Neuronal stem cell (in vitro differentiated cells): ENCODE measurements at regions not wholly inside any gene's neighbourhood (a gene's known extent, or its start where the extent isn't known, plus 50 kb on each side); places are given as distances from the start of the nearest gene placed in this dataset.

Experiments
- DNase-seq: peaks from one replicate; pipeline ENCODE4 v3.0.0-alpha.2; 2013; ENCODE audit warnings: low spot score
- H2AFZ ChIP-seq: one replicate; pipeline ENCODE4 v1.6.1; 2013; ENCODE audit warnings: mild to moderate bottlenecking, low read length, inconsistent platforms
- H2AK5ac ChIP-seq: 2 replicates; pipeline ENCODE4 v1.6.1; 2013; ENCODE audit warnings: low read depth, mild to moderate bottlenecking, inconsistent platforms, low read length, moderate library complexity, mixed read lengths
- H2BK120ac ChIP-seq: 2 replicates; pipeline ENCODE4 v1.6.1; 2013; ENCODE audit warnings: low read depth, mild to moderate bottlenecking, inconsistent platforms, low read length, moderate library complexity, mixed read lengths
- H2BK12ac ChIP-seq: one replicate; pipeline ENCODE4 v1.6.1; 2013; ENCODE audit warnings: low read length, inconsistent platforms
- H2BK15ac ChIP-seq: 2 replicates; pipeline ENCODE4 v1.6.1; 2013; ENCODE audit warnings: mild to moderate bottlenecking, low read length, inconsistent platforms, mixed read lengths
- H2BK5ac ChIP-seq: one replicate; pipeline ENCODE4 v1.6.1; 2013; ENCODE audit warnings: inconsistent platforms, mild to moderate bottlenecking, low read length, moderate library complexity
- H3K14ac ChIP-seq: one replicate; pipeline ENCODE4 v1.6.1; 2013; ENCODE audit warnings: low read length, inconsistent platforms
- H3K18ac ChIP-seq: 2 replicates; pipeline ENCODE4 v1.6.1; 2013; ENCODE audit warnings: low read length, inconsistent platforms
- H3K23ac ChIP-seq: 2 replicates; pipeline ENCODE4 v1.6.1; 2013; ENCODE audit warnings: low read depth, mild to moderate bottlenecking, mixed read lengths, low read length, inconsistent platforms; ENCODE audit not compliant: poor library complexity
- H3K27ac ChIP-seq: replicated peaks from 3 replicates; pipeline ENCODE4 v1.5.1; 2013; ENCODE audit warnings: low read length, inconsistent platforms
- H3K27me3 ChIP-seq, 3 experiments: 2 replicates each; pipeline ENCODE4 v1.6.1; 2013; ENCODE audit warnings: low read length in 3 of 3, mild to moderate bottlenecking in 2 of 3, inconsistent platforms in 1 of 3, low read depth in 1 of 3, mixed read lengths in 1 of 3, moderate library complexity in 1 of 3; ENCODE audit not compliant: control insufficient read depth in 3 of 3, insufficient read depth in 3 of 3
- H3K36me3 ChIP-seq, 2 donors: replicated peaks in 1 of 2; 2 replicates each; pipeline ENCODE4 v1.6.1; 2013; ENCODE audit warnings: low read length in 2 of 2; ENCODE audit not compliant: control insufficient read depth in 2 of 2, insufficient read depth in 2 of 2
- H3K4ac ChIP-seq: 2 replicates; pipeline ENCODE4 v1.6.1; 2013; ENCODE audit warnings: inconsistent platforms, mild to moderate bottlenecking, low read length, moderate library complexity
- H3K4me1 ChIP-seq, 2 donors: 1 replicate in 1 of 2; 2 replicates in 1 of 2; pipeline ENCODE4 v1.6.1; 2013; ENCODE audit warnings: low read length in 2 of 2, low read depth in 1 of 2; ENCODE audit not compliant: control insufficient read depth in 2 of 2, insufficient read depth in 1 of 2
- H3K4me2 ChIP-seq: one replicate; pipeline ENCODE4 v1.6.1; 2013; ENCODE audit warnings: mild to moderate bottlenecking, low read length, inconsistent platforms; ENCODE audit not compliant: insufficient read depth, poor library complexity, severe bottlenecking
- H3K4me3 ChIP-seq, 2 donors: 2 replicates each; pipeline ENCODE4 v1.5.1; 2013; ENCODE audit warnings: low read length in 2 of 2, mild to moderate bottlenecking in 2 of 2, inconsistent platforms in 1 of 2, moderate library complexity in 1 of 2
- H3K79me1 ChIP-seq: one replicate; pipeline ENCODE4 v1.6.1; 2013; ENCODE audit warnings: low read depth, mild to moderate bottlenecking, inconsistent platforms, low read length, moderate library complexity
- H3K9ac ChIP-seq: one replicate; pipeline ENCODE4 v1.6.1; 2013; ENCODE audit warnings: mild to moderate bottlenecking, low read depth, low read length, inconsistent platforms; ENCODE audit not compliant: poor library complexity
- H3K9me3 ChIP-seq, 2 donors: replicated peaks in 1 of 2; 2 replicates each; pipeline versions ENCODE3 to v1.6.1; 2013; ENCODE audit warnings: low read length in 2 of 2, mild to moderate bottlenecking in 2 of 2, inconsistent platforms in 1 of 2, low read depth in 1 of 2, mixed read lengths in 1 of 2, moderate library complexity in 1 of 2; ENCODE audit not compliant: control insufficient read depth in 2 of 2, insufficient read depth in 1 of 2
- H4K8ac ChIP-seq: one replicate; pipeline ENCODE4 v1.6.1; 2013; ENCODE audit warnings: low read depth, mild to moderate bottlenecking, inconsistent platforms, low read length, moderate library complexity
- H4K91ac ChIP-seq: one replicate; pipeline ENCODE4 v1.6.1; 2013; ENCODE audit warnings: low read length, low read depth, mild to moderate bottlenecking, inconsistent platforms; ENCODE audit not compliant: poor library complexity
- WGBS, 2 donors: extraction: QIAGEN DNeasy Blood & Tissue Kit; methylation state at CpG; one replicate each; pipeline ENCODE4 v1.1.7; 2013; ENCODE audit warnings: missing lambda C conversion rate in 2 of 2, mixed read lengths in 1 of 2; ENCODE audit not compliant: insufficient read length in 2 of 2, insufficient replicate concordance in 1 of 2; ENCODE audit errors: extremely low coverage in 2 of 2; 5-methylcytosine and 5-hydroxymethylcytosine counted together

DNA sequence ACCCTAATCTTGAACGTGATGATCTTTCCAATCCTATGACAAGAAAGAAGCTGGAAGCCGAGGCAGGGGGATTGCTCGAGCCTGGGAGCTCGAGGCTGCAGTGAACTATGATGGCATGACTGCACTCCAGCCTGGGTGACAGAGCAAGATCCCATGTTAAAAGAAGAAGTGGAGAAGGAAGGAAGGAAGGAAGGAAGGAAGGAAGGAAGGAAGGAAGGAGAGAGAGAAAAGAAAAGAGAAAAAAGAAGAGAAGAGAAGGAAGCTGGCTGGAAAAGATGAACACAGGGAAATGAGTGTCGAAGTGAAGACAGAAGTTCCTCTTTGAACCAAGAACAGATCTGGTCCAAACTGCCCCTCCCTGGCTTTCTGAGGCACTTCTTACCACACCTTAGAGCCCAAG, 100.5 kb upstream of the PRNP start:
- no peak overlapping the region for H3K18ac ChIP-seq
- H3K9ac ChIP-seq, result no peak overlapping the region
- no peak overlapping the region for H4K8ac ChIP-seq
- no peak overlapping the region for H3K4me3 ChIP-seq
- no peak overlapping the region for H3K23ac ChIP-seq
- H3K4ac ChIP-seq, result no peak overlapping the region
- peaks cover 0 to 1% of the 10 kb centered on the region in 2 donors for H3K4me1 ChIP-seq
- H3K14ac ChIP-seq, result no peak overlapping the region
- no peak for DNase-seq
- H4K91ac ChIP-seq, result no peak overlapping the region
- no peak overlapping the region for H2BK12ac ChIP-seq
- no peak overlapping the region for H2AFZ ChIP-seq
- no peak overlapping the region for H2BK120ac ChIP-seq
- H3K4me2 ChIP-seq, result no peak overlapping the region
- H3K27me3 ChIP-seq, result no peaks in the 10 kb centered on the region
- H3K27ac ChIP-seq, result no peak overlapping the region
- H2BK5ac ChIP-seq, result no peak overlapping the region
- WGBS, 2 donors, result no CpG with 5 or more reads among the region's 5 CpGs
- H3K79me1 ChIP-seq, result no peaks in the 10 kb centered on the region
- no peaks in the 10 kb centered on the region for H3K36me3 ChIP-seq
- no peak overlapping the region for H2AK5ac ChIP-seq
- no peaks in the 10 kb centered on the region for H3K9me3 ChIP-seq
- no peak overlapping the region for H2BK15ac ChIP-seq

DNA sequence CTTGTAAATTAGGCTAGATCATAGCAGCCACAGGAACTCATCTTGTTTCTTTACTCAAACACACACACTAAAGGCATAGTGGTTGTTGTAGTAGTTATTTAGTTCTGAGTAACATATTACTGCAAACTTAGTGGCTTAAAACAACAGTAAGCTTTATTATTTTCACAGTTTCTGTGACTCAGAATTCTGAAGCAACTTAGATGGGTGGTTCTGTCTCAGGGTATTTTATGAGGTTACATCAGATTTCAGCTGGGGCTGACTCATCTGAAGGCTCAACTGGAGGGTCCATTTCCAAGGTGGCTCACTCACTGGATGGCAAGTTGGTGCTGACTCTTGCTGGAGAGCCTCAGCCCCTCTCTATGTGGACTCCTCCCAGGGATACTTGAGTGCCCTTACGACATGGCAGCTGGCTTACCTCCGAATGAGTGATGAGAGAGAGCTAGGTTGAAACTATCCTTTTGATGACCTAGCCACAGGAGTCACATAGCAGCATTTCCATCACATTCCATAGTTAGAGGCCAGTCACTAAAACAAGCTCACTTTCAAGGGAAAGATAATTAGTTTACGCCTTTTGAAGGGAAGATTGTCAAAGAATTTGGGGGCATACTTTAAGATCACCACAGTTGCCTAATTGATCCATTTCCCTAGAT, 101.0 kb upstream of the PRNP start:
- H2BK12ac ChIP-seq, result no peak overlapping the region
- H3K27me3 ChIP-seq, result no peaks in the 10 kb centered on the region
- no peaks in the 10 kb centered on the region for H3K36me3 ChIP-seq
- no peak overlapping the region for H3K27ac ChIP-seq
- no peak overlapping the region for H3K4me3 ChIP-seq
- H2AFZ ChIP-seq, result no peak overlapping the region
- no peaks in the 10 kb centered on the region for H3K9me3 ChIP-seq
- H2AK5ac ChIP-seq, result no peak overlapping the region
- H4K91ac ChIP-seq, result no peak overlapping the region
- no CpG with 5 or more reads among the region's 3 CpGs for WGBS, 2 donors
- no peak overlapping the region for H3K18ac ChIP-seq
- H3K14ac ChIP-seq, result no peak overlapping the region
- H3K79me1 ChIP-seq, result no peaks in the 10 kb centered on the region
- peaks cover 0 to 1% of the 10 kb centered on the region in 2 donors for H3K4me1 ChIP-seq
- H3K4ac ChIP-seq, result no peak overlapping the region
- H3K23ac ChIP-seq, result no peak overlapping the region
- no peak overlapping the region for H2BK15ac ChIP-seq
- H4K8ac ChIP-seq, result no peak overlapping the region
- DNase-seq, result no peak
- no peak overlapping the region for H3K9ac ChIP-seq
- no peak overlapping the region for H2BK5ac ChIP-seq
- H3K4me2 ChIP-seq, result no peak overlapping the region
- H2BK120ac ChIP-seq, result no peak overlapping the region

DNA sequence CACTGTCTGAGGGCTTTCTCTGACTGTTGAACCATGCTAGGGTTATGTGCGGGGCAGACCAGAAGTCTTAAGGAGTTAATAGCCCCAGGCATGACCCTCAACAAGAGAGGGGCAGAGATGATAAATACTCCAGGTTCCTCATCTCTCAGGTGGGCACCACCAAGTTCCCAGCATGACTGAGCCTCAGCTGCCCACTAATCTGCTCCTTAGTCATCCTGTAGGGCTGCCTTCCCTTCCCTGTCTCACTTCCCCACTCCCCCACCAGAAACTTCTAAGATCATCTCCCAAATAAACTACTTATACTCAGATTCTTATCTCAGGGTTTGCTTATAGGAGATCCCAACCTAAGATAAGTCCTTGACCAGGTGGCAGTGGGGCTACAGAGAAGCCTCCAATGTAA, 101.7 kb upstream of the PRNP start:
- Histone ChIP-seq H3K9me3 (no peaks in the 10 kb centered on the region), H3K36me3 (no peaks in the 10 kb centered on the region), H3K4me2 (no peak overlapping the region), H2BK5ac (no peak overlapping the region), H3K9ac (no peak overlapping the region), H3K27ac (no peak overlapping the region), H2BK15ac (no peak overlapping the region), H2AK5ac (no peak overlapping the region), H3K18ac (no peak overlapping the region), H2AFZ (no peak overlapping the region), H3K4ac (no peak overlapping the region), H3K79me1 (no peaks in the 10 kb centered on the region), H3K4me3 (no peak overlapping the region), H3K23ac (no peak overlapping the region), H2BK120ac (no peak overlapping the region), H4K8ac (no peak overlapping the region), H3K14ac (no peak overlapping the region), H4K91ac (no peak overlapping the region), H3K4me1 (peaks cover 0 to 1% of the 10 kb centered on the region in 2 donors), H3K27me3 (no peaks in the 10 kb centered on the region), H2BK12ac (no peak overlapping the region)
- no peak for DNase-seq
- WGBS, 2 donors, result no CpG with 5 or more reads among the region's 1 CpG

DNA sequence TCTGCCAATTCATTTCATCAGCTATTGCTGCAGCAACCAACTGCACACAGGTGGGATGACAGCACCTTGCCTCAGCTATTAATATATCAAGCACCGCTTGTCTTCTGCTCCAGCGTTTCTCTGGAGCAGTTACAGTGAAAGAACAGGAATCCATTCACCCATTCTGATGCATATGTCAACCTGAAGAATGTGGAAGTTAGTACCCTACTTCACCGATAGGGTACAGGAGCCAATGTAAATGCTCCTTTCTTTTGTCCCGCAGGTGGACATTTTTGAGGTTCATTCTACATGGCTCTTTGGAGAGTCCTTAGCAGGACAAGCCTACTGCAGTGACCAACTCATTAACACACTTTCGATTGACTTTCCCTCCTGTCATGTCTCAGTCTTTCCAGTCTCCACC, 104.4 kb upstream of the PRNP start:
- Histone ChIP-seq H2AK5ac (no peak overlapping the region), H3K18ac (no peak overlapping the region), H4K91ac (no peak overlapping the region), H2BK120ac (no peak overlapping the region), H3K4ac (no peak overlapping the region), H3K23ac (no peak overlapping the region), H2BK5ac (no peak overlapping the region), H3K79me1 (no peaks in the 10 kb centered on the region), H2BK12ac (no peak overlapping the region), H4K8ac (no peak overlapping the region), H3K36me3 (no peaks in the 10 kb centered on the region), H3K9me3 (no peaks in the 10 kb centered on the region), H3K4me2 (no peak overlapping the region), H3K4me3 (no peak overlapping the region), H3K9ac (no peak overlapping the region), H3K4me1 (peaks cover 0 to under 1% of the 10 kb centered on the region in 2 donors), H3K27ac (no peak overlapping the region), H2AFZ (no peak overlapping the region), H2BK15ac (no peak overlapping the region), H3K27me3 (no peaks in the 10 kb centered on the region), H3K14ac (no peak overlapping the region)
- no peak for DNase-seq
- WGBS, 2 donors, result no CpG with 5 or more reads among the region's 5 CpGs
